ENCODE measurements at regions not wholly inside any gene's neighbourhood (a gene's known extent, or its start where the extent isn't known, plus 50 kb on each side); places are given as distances from the start of the nearest gene placed in this dataset.

GRCh38 chr6:28724395-28724794 lies 198.7 kb downstream of the GPX5 start:
- H3K9me3 Mint-ChIP-seq = peaks cover 4% of the 10 kb centered on the region
- peaks cover 12% of the 10 kb centered on the region for H3K4me1 Mint-ChIP-seq (ENCODE audit: low read depth)
- no peak overlapping the region for H3K4me3 Mint-ChIP-seq
- H3K27ac Mint-ChIP-seq = no peak overlapping the region
- peaks cover 85% of the 10 kb centered on the region for H3K27me3 Mint-ChIP-seq
- peaks cover 8% of the 10 kb centered on the region for H3K36me3 Mint-ChIP-seq (ENCODE audit: low read depth)

DNA sequence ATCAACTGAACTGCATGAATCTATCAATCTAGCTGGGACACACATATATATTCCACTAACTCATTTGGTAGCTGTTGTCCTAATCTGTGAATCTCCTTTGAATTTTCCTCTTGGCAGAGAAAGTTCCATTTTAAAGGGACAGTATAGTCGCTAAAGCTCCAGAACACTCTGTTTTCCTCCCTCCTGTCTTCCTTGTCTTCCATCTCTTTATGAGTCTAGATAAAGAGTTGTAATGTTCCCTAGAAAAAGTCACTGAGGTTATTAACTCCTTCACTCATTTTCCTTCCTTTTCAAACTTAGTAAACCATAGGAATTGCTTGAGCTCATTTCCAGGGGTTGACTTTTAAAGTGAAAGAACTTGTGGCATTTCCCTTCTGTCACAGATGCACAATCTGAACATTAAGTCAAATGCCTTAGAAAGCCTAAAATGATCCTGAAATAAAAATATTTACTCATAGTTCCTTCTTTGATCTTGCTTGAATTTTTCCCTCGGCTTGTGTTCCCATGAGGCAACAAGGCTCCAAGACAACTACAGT lies 198.4 kb downstream of the TRIM27 start:
- Mint-ChIP-seq H3K4me3 (no peak overlapping the region), H3K4me1 (ENCODE audit: low read depth) (peaks cover 13% of the 10 kb centered on the region), H3K27me3 (peaks cover 87% of the 10 kb centered on the region)

DNA sequence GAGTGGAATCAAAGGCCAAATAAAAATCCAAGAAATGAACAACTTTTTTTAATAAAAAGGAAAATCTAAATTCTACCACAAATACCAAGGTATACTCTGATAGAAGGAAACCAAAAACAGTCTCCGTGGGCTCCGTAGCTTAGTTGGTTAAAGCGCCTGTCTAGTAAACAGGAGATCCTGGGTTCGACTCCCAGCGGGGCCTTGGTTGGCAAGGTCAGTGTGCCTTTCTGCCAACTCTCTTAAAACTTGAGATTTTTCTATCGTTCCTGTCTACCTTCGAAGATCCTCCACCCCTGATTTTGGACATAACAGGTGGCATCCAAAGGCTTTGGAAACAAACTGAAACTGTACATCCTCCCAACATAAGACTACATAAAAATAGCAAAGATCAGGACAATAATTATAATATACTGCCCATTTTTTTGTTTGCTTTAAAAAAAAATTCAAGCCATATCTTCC lies 197.9 kb downstream of the TRIM27 start:
- Mint-ChIP-seq H3K27me3 (peaks cover 88% of the 10 kb centered on the region), H3K4me1 (ENCODE audit: low read depth) (peaks cover 13% of the 10 kb centered on the region), H3K4me3 (no peak overlapping the region), H3K27ac (no peak overlapping the region), H3K9me3 (peaks cover 7% of the 10 kb centered on the region), H3K36me3 (ENCODE audit: low read depth) (peaks cover 8% of the 10 kb centered on the region)

More for the DNA sequence above, 198.4 kb downstream of the TRIM27 start:
- Mint-ChIP-seq H3K9me3 (peaks cover 4% of the 10 kb centered on the region), H3K36me3 (ENCODE audit: low read depth) (peaks cover 8% of the 10 kb centered on the region), H3K27ac (no peak overlapping the region)

GRCh38 chr6:28726569-28727309 lies 197.0 kb downstream of the TRIM27 start:
- H3K27me3 Mint-ChIP-seq = peaks cover 90% of the 10 kb centered on the region
- H3K27ac Mint-ChIP-seq = no peak overlapping the region
- peaks cover 13% of the 10 kb centered on the region for H3K4me1 Mint-ChIP-seq (ENCODE audit: low read depth)
- H3K4me3 Mint-ChIP-seq = no peak overlapping the region
- H3K36me3 Mint-ChIP-seq (ENCODE audit: low read depth) = peaks cover 8% of the 10 kb centered on the region
- peaks cover 7% of the 10 kb centered on the region for H3K9me3 Mint-ChIP-seq

DNA sequence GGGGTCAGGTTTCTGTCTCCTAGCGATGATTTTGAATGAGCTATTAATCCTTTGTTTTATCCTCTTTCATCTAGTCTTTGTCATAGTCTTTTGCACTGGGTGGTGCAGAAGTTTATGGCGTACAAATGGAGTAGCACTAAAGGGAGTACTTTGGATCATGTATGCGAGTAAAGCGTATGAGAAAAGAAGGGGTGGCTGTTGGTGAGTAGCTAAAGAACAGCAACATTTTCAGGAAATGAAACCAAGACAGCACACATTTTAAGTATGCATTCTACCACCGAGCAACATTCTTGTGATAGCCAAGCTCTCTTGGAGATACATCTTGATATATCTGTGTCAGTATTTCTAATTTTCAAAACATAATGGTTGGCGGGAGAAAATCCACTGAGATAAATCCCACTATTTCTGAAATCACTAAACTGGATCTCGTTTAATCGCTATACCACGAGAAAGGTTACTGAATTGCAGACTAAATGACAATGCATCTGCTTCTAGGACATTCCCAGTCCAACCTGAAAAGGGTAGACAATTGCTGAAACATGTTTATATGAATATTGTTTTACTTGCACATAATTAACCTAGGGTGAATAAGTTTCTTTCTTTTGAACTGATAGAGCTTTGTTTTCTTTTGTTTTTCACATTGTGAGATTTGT lies 196.1 kb downstream of the TRIM27 start:
- Mint-ChIP-seq H3K4me1 (ENCODE audit: low read depth) (peaks cover 13% of the 10 kb centered on the region), H3K27ac (no peak overlapping the region), H3K4me3 (peak overlapping the region; percentile 86), H3K9me3 (peaks cover 7% of the 10 kb centered on the region), H3K36me3 (ENCODE audit: low read depth) (peaks cover 8% of the 10 kb centered on the region), H3K27me3 (peaks cover 90% of the 10 kb centered on the region)

- peak overlapping the region; percentile 86 for H3K4me3 Mint-ChIP-seq
- peak overlapping the region; percentile 93 for H3K27ac Mint-ChIP-seq
- peaks cover 16% of the 10 kb centered on the region for H3K4me1 Mint-ChIP-seq (ENCODE audit: low read depth)
- peaks cover 17% of the 10 kb centered on the region for H3K9me3 Mint-ChIP-seq
- H3K36me3 Mint-ChIP-seq (ENCODE audit: low read depth) = peaks cover 17% of the 10 kb centered on the region
- H3K27me3 Mint-ChIP-seq = peaks cover 95% of the 10 kb centered on the region
Observed at GRCh38 chr6:28729501-28730402, 194.0 kb downstream of the TRIM27 start.

DNA sequence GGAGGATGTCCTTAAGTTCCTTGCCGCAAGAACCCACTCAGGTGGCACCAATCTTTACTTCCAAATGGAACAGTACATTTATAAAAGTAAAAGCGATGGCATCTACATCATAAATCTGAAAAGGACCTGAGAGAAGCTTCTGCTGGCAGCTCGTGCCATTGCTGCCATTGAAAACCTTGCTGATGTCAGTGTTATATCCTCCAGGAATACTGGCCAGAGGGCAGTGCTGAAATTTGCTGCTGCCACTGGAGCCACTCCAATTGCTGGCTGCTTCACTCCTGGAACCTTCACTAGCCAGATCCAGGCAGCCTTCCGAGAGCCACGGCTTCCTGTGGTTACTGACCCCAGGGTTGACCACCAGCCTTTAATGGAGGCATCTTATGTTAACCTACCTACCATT lies 191.7 kb downstream of the TRIM27 start:
- H3K27ac Mint-ChIP-seq = no peak overlapping the region
- H3K36me3 Mint-ChIP-seq (ENCODE audit: low read depth) = peaks cover 13% of the 10 kb centered on the region
- peaks cover 94% of the 10 kb centered on the region for H3K27me3 Mint-ChIP-seq
- H3K4me3 Mint-ChIP-seq = no peak overlapping the region
- peaks cover 26% of the 10 kb centered on the region for H3K9me3 Mint-ChIP-seq
- H3K4me1 Mint-ChIP-seq (ENCODE audit: low read depth) = peaks cover 16% of the 10 kb centered on the region

DNA sequence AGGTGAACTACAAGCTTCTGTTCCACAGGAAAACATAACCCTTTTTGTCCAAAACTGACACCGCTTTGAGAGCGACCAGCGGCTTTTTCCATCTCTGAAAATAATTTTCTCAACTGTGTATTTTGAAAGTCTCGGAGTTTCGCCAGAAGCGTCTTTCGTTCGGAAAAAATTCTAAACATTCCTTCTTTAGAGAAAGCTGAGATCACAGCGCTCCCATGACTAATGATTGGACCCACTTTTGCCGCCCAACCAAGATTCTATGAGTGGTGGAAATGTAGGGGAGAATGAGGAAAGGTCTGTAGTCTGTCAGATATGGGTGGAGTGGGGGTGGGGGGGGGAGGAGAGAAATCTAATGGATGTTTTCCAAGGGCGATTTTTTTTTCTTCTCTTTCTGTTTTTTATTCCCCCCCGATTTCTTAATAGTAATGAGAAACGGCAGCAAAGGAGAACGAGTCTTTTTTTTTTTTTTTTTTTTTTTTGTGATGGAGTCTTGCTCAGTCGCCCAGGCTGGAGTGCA lies 189.3 kb downstream of the TRIM27 start:
- Mint-ChIP-seq H3K4me1 (ENCODE audit: low read depth) (peaks cover 4% of the 10 kb centered on the region), H3K27me3 (peaks cover 91% of the 10 kb centered on the region), H3K27ac (no peak overlapping the region), H3K4me3 (no peak overlapping the region), H3K9me3 (peaks cover 44% of the 10 kb centered on the region), H3K36me3 (ENCODE audit: low read depth) (peaks cover 25% of the 10 kb centered on the region)

GRCh38 chr6:28736121-28736520 lies 187.7 kb downstream of the TRIM27 start:
- Mint-ChIP-seq H3K27me3 (peaks cover 80% of the 10 kb centered on the region), H3K27ac (no peak overlapping the region), H3K4me1 (ENCODE audit: low read depth) (peaks cover 4% of the 10 kb centered on the region), H3K36me3 (ENCODE audit: low read depth) (peaks cover 25% of the 10 kb centered on the region), H3K4me3 (no peak overlapping the region), H3K9me3 (peaks cover 41% of the 10 kb centered on the region)

GRCh38 chr6:28737750-28738395 lies 185.9 kb downstream of the TRIM27 start:
- H3K36me3 Mint-ChIP-seq (ENCODE audit: low read depth) = peaks cover 28% of the 10 kb centered on the region
- H3K27me3 Mint-ChIP-seq = peaks cover 70% of the 10 kb centered on the region
- H3K4me3 Mint-ChIP-seq = peak overlapping the region; percentile 3
- peaks cover 5% of the 10 kb centered on the region for H3K4me1 Mint-ChIP-seq (ENCODE audit: low read depth)
- peak overlapping the region; percentile 67 for H3K27ac Mint-ChIP-seq
- H3K9me3 Mint-ChIP-seq = peaks cover 45% of the 10 kb centered on the region

- Mint-ChIP-seq H3K36me3 (ENCODE audit: low read depth) (peaks cover 27% of the 10 kb centered on the region), H3K9me3 (peaks cover 40% of the 10 kb centered on the region), H3K4me3 (peak overlapping the region; percentile 3), H3K4me1 (ENCODE audit: low read depth) (peaks cover 8% of the 10 kb centered on the region), H3K27ac (peak overlapping the region; percentile 67), H3K27me3 (peaks cover 70% of the 10 kb centered on the region)
Observed at GRCh38 chr6:28738396-28738765, 185.4 kb downstream of the TRIM27 start.

DNA sequence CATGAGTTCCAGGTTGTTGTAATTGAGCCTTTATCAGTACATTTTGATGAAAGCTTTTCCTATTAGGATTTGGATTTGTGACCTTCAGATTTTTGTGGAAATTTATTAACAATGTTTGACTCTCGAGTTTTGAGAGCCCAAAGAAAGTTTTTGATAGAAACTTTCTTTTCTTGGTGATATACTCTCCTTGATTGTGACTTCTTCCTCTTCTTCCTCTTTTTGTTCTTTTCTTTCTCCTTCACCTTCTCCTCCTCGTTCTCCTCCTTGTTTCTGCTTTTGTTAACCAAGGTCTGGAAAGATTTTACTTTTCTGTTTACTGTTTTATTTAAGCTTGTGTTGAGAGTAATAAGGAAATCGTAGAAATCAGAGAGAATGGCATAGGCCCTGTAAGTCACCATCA lies 182.4 kb downstream of the TRIM27 start:
- peaks cover 28% of the 10 kb centered on the region for H3K9me3 Mint-ChIP-seq
- H3K4me1 Mint-ChIP-seq (ENCODE audit: low read depth) = peaks cover 5% of the 10 kb centered on the region
- H3K36me3 Mint-ChIP-seq (ENCODE audit: low read depth) = peaks cover 22% of the 10 kb centered on the region
- no peak overlapping the region for H3K27ac Mint-ChIP-seq
- no peak overlapping the region for H3K4me3 Mint-ChIP-seq
- H3K27me3 Mint-ChIP-seq = peaks cover 68% of the 10 kb centered on the region

DNA sequence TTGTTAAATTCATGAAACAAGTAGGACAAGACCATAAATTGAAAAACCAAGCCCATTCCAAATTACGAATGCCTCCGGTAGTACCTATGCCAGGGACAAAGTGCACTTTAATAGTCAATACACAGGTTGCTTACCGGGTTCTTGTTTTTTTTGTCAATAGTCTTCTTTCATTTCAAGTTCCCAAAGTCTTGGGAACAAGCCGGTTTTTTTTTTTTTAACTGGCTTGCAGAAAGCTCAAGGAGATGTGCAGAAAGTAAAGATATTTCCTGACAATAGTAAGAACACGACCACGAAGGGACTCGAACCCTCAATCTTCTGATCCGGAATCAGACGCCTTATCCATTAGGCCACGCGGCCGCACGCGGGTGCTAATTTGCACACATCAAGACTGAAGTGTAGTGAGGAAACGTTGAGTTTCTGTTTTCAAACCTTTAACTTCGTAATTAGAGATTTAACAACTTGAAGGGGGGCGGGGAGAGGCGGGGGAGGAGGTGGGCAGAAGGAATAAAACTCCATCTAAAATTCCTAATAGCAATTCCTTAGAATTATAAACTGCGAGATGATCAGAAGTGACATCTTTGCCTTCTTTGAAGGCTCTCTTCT lies 181.0 kb downstream of the TRIM27 start:
- H3K4me3 Mint-ChIP-seq = peak overlapping the region; percentile 65
- peak overlapping the region; percentile 90 for H3K27ac Mint-ChIP-seq
- peaks cover 5% of the 10 kb centered on the region for H3K4me1 Mint-ChIP-seq (ENCODE audit: low read depth)
- peaks cover 19% of the 10 kb centered on the region for H3K36me3 Mint-ChIP-seq (ENCODE audit: low read depth)
- H3K9me3 Mint-ChIP-seq = peaks cover 25% of the 10 kb centered on the region
- H3K27me3 Mint-ChIP-seq = peaks cover 68% of the 10 kb centered on the region

Measured in stimulated activated naive CD8-positive, alpha-beta T cell treated with anti-CD3 and anti-CD28 coated beads, Interleukin-15, Interleukin-2, amounts not matched to agents 100 ng/mL and 50 ng/mL, for 24 hours (primary cell).